ENCODE measurements at regions not wholly inside any gene's neighbourhood (a gene's known extent, or its start where the extent isn't known, plus 50 kb on each side); places are given as distances from the start of the nearest gene placed in this dataset.
"Not testable (repeated sequence)": the region's sequence is repeated elsewhere in the genome, so short reads cannot be mapped to it uniquely, and the experiment has no call there.

DNA sequence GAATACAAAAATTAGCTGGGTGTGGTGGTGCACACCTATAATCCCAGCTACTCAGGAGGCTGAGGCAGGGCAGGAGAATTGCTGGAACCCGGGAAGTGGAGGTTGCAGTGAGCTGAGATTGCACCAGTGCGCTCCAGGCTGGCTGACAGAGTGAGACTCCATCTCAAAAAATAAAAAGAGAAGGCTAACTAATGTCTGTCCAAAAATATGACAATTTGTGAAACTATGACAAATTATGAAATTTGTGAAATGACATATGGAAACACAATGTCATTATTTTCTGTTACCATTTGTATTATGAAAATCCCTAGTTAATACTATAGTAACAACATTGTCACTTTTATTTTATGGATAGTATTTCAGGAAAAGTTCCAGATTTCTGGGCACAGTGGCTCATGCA, 1306.3 kb upstream of the EPHA6 start:
- H3K27ac ChIP-seq, result no peak overlapping the region
- no peaks in the 10 kb centered on the region for H3K36me3 ChIP-seq
- H3K27me3 ChIP-seq, result no peaks in the 10 kb centered on the region
- no peak overlapping the region for H3K4me2 ChIP-seq
- H3K4me3 ChIP-seq, result no peak overlapping the region
- no peak overlapping the region for H3K9ac ChIP-seq
- no peaks in the 10 kb centered on the region for H4K20me1 ChIP-seq
- no peaks in the 10 kb centered on the region for H3K4me1 ChIP-seq
- no peak for TF ChIP-seq Cebpa-rat (IDR thresholded peaks at IDR 0.05)
- no peaks in the 10 kb centered on the region for H3K9me3 ChIP-seq (replicated peaks in 1 of 11)

DNA sequence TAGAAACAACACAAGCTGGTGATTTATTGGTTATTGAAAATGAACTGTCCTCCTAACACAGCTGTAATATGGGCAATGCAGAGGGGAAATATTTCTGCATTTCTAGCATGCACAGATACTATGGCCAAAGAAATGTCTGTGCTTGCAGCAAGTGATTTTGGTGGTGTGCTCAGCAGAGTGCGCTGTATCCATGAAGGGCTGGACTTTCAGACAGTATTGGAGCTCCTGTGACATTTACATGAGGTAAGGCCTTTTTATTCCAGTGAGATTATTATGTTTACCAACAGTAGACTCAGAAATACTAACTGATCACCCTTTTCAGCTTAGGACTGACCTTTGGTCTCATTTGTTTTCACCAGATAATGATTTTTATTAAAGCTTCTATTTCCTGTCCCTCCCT, 1302.6 kb upstream of the EPHA6 start:
- H3K27ac ChIP-seq, result no peak overlapping the region
- H3K36me3 ChIP-seq, result no peaks in the 10 kb centered on the region
- TF ChIP-seq Cebpa-rat (IDR thresholded peaks at IDR 0.05), result no peak
- no peaks in the 10 kb centered on the region for H3K9me3 ChIP-seq (replicated peaks in 1 of 11)
- no peaks in the 10 kb centered on the region for H4K20me1 ChIP-seq
- H3K4me2 ChIP-seq, result no peak overlapping the region
- no peaks in the 10 kb centered on the region for H3K4me1 ChIP-seq
- no peak overlapping the region for H3K9ac ChIP-seq
- no peaks in the 10 kb centered on the region for H3K27me3 ChIP-seq
- H3K4me3 ChIP-seq, result no peak overlapping the region

DNA sequence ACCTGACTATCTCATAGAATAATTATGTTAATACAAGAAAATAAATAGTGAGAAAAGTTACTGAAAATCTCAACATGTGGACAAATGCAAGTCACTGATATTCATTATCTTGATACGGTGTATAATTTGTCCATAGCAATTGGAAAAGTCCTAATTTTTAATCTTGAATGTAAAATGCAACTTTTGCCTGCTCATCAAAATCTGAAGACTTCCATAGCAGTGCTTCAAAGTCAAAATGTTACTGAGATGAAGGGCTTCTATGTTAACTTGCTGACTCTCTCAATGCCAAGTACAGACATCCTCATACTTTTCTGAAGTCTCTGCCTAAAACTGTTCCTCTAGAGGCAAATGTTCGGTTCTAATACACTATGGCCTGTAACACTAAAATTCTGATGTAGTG, 1300.1 kb upstream of the EPHA6 start:
- Histone ChIP-seq H4K20me1 (no peaks in the 10 kb centered on the region), H3K4me1 (no peaks in the 10 kb centered on the region), H3K4me2 (no peak overlapping the region), H3K9ac (no peak overlapping the region), H3K36me3 (no peaks in the 10 kb centered on the region), H3K4me3 (no peak overlapping the region), H3K9me3 (replicated peaks in 1 of 11) (no peaks in the 10 kb centered on the region), H3K27ac (no peak overlapping the region), H3K27me3 (no peaks in the 10 kb centered on the region)
- TF ChIP-seq Cebpa-rat (IDR thresholded peaks at IDR 0.05), result no peak

DNA sequence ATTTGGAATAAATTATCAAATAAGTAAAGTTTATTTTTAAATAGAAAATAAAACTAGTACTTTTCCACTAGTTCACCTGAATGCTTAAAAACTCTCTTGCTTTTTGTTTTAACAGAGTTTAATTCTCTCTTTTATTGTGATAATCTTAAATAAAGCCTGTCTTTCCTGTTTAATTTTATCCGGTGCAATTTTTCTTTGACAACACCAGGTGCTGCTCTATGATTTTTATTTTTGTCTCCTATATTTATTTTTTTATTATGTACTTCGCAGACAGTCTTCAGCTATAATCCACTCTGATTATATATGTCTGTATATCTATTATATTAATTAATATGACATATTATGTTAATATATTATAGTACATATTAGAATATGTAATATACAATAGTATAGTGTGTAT, 1293.0 kb upstream of the EPHA6 start:
- Histone ChIP-seq H3K9me3 (replicated peaks in 1 of 11) (no peaks in the 10 kb centered on the region), H3K4me2 (no peak overlapping the region), H3K4me3 (no peak overlapping the region), H3K27ac (no peak overlapping the region), H3K4me1 (no peaks in the 10 kb centered on the region), H3K9ac (no peak overlapping the region), H4K20me1 (no peaks in the 10 kb centered on the region), H3K36me3 (no peaks in the 10 kb centered on the region), H3K27me3 (no peaks in the 10 kb centered on the region)
- TF ChIP-seq Cebpa-rat (IDR thresholded peaks at IDR 0.05), result no peak

DNA sequence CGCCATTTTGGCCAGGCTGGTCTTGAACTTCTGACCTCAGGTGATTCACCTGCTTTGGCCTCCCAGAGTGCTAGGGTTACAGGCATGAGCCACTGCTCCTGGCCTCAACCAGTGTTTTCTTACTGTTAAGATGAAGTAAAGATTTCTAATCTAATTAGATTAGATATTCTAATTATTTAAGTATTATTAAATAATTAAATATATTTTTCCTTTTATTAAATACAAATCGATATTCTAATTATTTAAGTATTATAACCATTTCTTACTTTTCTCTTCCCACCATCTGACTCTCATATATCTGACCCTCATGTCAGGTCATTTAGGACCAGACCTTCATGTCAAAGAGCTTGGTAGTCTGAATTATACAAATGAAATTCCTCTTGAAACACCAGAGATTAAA, 1291.9 kb upstream of the EPHA6 start:
- Histone ChIP-seq H4K20me1 (no peaks in the 10 kb centered on the region), H3K36me3 (no peaks in the 10 kb centered on the region), H3K4me3 (no peak overlapping the region), H3K27me3 (no peaks in the 10 kb centered on the region), H3K27ac (no peak overlapping the region), H3K4me1 (no peaks in the 10 kb centered on the region), H3K9ac (no peak overlapping the region), H3K9me3 (replicated peaks in 1 of 11) (no peaks in the 10 kb centered on the region), H3K4me2 (no peak overlapping the region)
- no peak for TF ChIP-seq Cebpa-rat (IDR thresholded peaks at IDR 0.05)

DNA sequence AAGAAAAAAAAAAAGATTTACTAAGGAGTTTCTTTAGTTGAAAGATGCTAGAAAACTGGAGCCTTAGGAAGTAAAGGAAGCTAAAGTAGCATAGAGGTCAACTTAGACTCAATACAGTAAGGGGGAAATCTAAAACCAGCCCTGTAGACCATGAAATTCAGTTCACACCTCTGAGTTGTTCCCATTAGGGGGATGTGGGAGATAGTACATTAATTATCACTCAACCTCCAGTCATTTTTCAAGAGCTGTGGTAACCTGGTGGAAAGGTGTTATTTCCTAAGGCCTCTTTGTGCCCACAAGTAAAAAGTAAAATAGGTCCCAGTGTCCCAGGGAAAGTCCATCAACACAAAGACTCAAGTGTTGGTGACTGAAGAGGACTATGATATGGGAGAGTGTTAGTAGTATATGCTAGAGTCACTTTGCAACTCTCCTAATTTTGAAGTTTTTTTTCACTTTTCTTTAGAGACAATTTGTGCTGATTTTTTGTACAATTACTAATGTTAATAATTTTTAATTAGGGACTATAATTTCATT, 1274.4 kb upstream of the EPHA6 start:
- no peak for TF ChIP-seq Cebpa-rat (IDR thresholded peaks at IDR 0.05)
- Histone ChIP-seq H3K4me2 (no peak overlapping the region), H3K9me3 (replicated peaks in 1 of 11) (no peaks in the 10 kb centered on the region), H3K4me1 (no peaks in the 10 kb centered on the region), H3K4me3 (no peak overlapping the region), H3K9ac (no peak overlapping the region), H3K27me3 (no peaks in the 10 kb centered on the region), H3K36me3 (no peaks in the 10 kb centered on the region), H4K20me1 (no peaks in the 10 kb centered on the region), H3K27ac (no peak overlapping the region)

DNA sequence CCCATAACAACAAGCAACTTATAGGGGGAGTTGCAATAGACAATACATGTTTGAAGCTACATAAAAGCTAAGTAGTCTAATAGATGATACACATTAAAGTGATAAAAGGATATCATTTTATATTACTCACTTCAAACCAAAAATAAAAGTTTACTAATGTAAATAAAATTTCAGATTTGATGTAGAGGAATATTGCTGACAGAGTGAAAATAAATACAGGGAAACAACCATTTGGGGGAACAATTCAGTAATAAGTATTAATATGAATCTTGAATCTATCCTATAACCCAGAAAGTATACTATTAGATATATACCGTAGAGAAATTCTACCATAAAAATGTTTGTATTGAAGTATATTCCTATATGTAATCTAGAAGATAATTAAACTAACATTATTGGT, 1248.9 kb upstream of the EPHA6 start:
- H4K20me1 ChIP-seq, result no peaks in the 10 kb centered on the region
- no peak overlapping the region for H3K9ac ChIP-seq
- no peaks in the 10 kb centered on the region for H3K27me3 ChIP-seq
- no peak overlapping the region for H3K27ac ChIP-seq
- no peak for TF ChIP-seq Cebpa-rat (IDR thresholded peaks at IDR 0.05)
- H3K4me2 ChIP-seq, result no peak overlapping the region
- H3K36me3 ChIP-seq, result no peaks in the 10 kb centered on the region
- peaks cover 0 to 15% (median 0%) of the 10 kb centered on the region in 11 experiments; a peak in 5 of 22 replicates for H3K9me3 ChIP-seq (replicated peaks in 1 of 11)
- no peak overlapping the region for H3K4me3 ChIP-seq
- no peaks in the 10 kb centered on the region for H3K4me1 ChIP-seq

DNA sequence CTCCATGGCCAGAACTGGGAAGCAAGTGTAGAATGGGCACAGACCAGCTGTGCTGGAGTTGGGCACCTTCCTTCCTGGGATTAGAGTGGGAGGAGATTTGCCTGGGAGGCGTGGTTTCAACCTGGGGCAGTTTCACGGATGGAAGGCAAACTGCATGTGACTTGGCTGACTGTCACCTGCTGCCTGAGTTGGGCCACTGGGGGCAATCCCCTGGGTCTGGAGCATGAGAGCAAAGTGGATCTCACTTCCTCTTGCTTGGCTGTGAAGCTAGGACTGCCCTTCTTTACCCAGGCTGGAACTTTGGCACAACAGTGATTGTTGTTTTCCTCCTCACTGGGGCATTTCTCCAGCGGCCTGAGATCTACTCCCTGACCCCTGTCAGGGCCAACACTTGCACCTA, 1247.0 kb upstream of the EPHA6 start:
- no peaks in the 10 kb centered on the region for H3K36me3 ChIP-seq
- H3K27me3 ChIP-seq, result no peaks in the 10 kb centered on the region

DNA sequence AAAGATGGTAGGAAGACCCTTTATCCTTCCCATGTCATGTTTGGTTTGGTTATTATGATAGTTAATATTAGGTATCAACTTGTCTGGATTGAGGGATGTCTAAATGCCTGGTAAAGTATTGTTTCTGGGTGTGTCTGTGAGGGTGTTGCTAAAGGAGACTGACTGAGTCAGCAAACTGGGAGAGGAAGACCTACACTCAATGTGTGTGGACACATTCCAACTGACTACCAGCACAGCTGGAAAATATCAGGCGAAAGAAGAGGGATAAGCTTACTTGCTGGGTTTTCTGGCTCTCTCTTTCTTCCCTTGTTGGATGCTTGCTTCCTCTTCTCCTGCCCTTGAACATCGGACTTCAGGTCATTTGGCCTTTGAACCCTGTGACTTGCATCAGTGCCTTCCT, 1227.6 kb upstream of the EPHA6 start:
- H3K9ac ChIP-seq, result no peak overlapping the region
- no peak for TF ChIP-seq Cebpa-rat (IDR thresholded peaks at IDR 0.05)
- H3K4me1 ChIP-seq, result no peaks in the 10 kb centered on the region
- H4K20me1 ChIP-seq, result no peaks in the 10 kb centered on the region
- no peaks in the 10 kb centered on the region for H3K36me3 ChIP-seq
- no peak overlapping the region for H3K27ac ChIP-seq
- no peaks in the 10 kb centered on the region for H3K27me3 ChIP-seq
- no peak overlapping the region for H3K4me2 ChIP-seq
- no peak overlapping the region for H3K4me3 ChIP-seq
- H3K9me3 ChIP-seq (replicated peaks in 1 of 11), result peaks cover 0 to 18% (median 13%) of the 10 kb centered on the region in 11 experiments; a peak in 14 of 22 replicates

More for the DNA sequence above, 1247.0 kb upstream of the EPHA6 start:
- Histone ChIP-seq H3K4me3 (no peak overlapping the region), H3K4me1 (no peaks in the 10 kb centered on the region), H4K20me1 (no peaks in the 10 kb centered on the region), H3K27ac (no peak overlapping the region), H3K4me2 (no peak overlapping the region), H3K9ac (no peak overlapping the region), H3K9me3 (replicated peaks in 1 of 11) (peaks cover 0 to 15% (median 0%) of the 10 kb centered on the region in 11 experiments; a peak in 5 of 22 replicates)
- TF ChIP-seq Cebpa-rat (IDR thresholded peaks at IDR 0.05), result no peak

DNA sequence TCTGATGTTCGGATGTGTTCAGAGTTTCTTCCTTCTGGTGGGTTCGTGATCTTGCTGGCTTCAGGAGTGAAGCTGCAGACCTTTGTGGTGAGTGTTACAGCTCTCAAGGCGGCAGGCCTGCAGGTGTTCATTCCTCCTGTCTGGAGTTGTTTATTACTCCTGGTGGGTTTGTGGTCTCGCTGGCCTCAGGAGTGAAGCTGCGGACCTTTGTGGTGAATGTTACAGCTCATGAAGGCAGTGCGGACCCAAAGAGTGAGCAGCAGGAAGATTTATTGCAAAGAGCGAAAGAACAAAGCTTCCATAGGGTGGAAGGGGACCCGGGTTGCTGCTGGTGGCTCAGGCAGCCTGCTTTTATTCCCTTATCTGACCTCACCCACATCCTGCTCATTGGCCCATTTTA, 1226.8 kb upstream of the EPHA6 start:
- not testable (repeated sequence) for H3K4me2 ChIP-seq, H4K20me1 ChIP-seq, H3K4me3 ChIP-seq, H3K4me1 ChIP-seq, H3K9ac ChIP-seq, H3K27ac ChIP-seq, H3K36me3 ChIP-seq, H3K27me3 ChIP-seq
- H3K9me3 ChIP-seq (replicated peaks in 1 of 11), result peaks cover 0 to 18% (median 13%) of the 10 kb centered on the region in 11 experiments; a peak in 14 of 22 replicates
